ENCODE measurements at regions not wholly inside any gene's neighbourhood (a gene's known extent, or its start where the extent isn't known, plus 50 kb on each side); places are given as distances from the start of the nearest gene placed in this dataset.

DNA sequence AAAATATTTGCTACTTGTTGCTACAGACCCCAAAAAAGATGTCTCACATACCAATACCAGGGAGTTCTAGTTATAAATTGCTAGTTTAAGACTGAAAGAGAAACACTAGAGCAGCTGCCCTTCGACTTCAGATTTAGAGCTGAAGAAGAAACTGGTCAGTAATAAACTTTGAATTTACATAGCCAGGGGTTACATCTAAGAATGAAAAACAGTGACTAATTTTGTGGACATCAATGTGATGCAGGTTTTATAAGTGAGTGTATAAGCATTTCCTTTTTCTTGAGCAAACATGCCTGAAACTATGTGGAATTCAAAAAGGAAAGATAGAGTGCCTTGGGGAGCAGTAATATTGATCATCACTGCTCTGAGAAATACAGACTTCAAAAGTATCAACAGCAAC lies 724.9 kb upstream of the MIR17HG start:
- TF ChIP-seq ZBTB7A (IDR thresholded peaks at IDR 0.05; ENCODE audit: borderline replicate concordance, control insufficient read depth, low read depth, low read length) (no peak), BRF1 (IDR thresholded peaks at IDR 0.05; ENCODE audit: borderline replicate concordance, extremely low read depth, insufficient read length) (no peak), CBX1 (IDR thresholded peaks at IDR 0.05; ENCODE audit: low read depth) (no peak)

Data from K562 (cell line).